ENCODE measurements at regions not wholly inside any gene's neighbourhood (a gene's known extent, or its start where the extent isn't known, plus 50 kb on each side); places are given as distances from the start of the nearest gene placed in this dataset.

GRCh38 chr12:125989696-125990095 is 924.5 kb downstream of the AACS start:
- H3K4me3 ChIP-seq (replicated peaks; ENCODE audit: low read depth, low read length) = no peak overlapping the region
- TF ChIP-seq CTCF (IDR thresholded peaks at IDR 0.05; ENCODE audit: low read depth, low read length, missing control alignments) = no peak
- DNase-seq (ENCODE audit: extremely low read depth, low read depth) = no peak

GRCh38 chr12:125996443-125996842 is 931.2 kb downstream of the AACS start:
- DNase-seq (ENCODE audit: extremely low read depth, low read depth) = no peak
- no peak overlapping the region for H3K4me3 ChIP-seq (replicated peaks; ENCODE audit: low read depth, low read length)
- no peak for TF ChIP-seq CTCF (IDR thresholded peaks at IDR 0.05; ENCODE audit: low read depth, low read length, missing control alignments)

- no peak for DNase-seq (ENCODE audit: extremely low read depth, low read depth)
- no peak for TF ChIP-seq CTCF (IDR thresholded peaks at IDR 0.05; ENCODE audit: low read depth, low read length, missing control alignments)
- no peak overlapping the region for H3K4me3 ChIP-seq (replicated peaks; ENCODE audit: low read depth, low read length)
These were observed 934.4 kb downstream of the AACS start for GRCh38 chr12:125999628-126000027.

- H3K4me3 ChIP-seq (replicated peaks; ENCODE audit: low read depth, low read length) = no peak overlapping the region
- DNase-seq (ENCODE audit: extremely low read depth, low read depth) = no peak
- TF ChIP-seq CTCF (IDR thresholded peaks at IDR 0.05; ENCODE audit: low read depth, low read length, missing control alignments) = no peak
These were observed 954.1 kb downstream of the AACS start for GRCh38 chr12:126019385-126019784.

- TF ChIP-seq CTCF (IDR thresholded peaks at IDR 0.05; ENCODE audit: low read depth, low read length, missing control alignments) = no peak
- H3K4me3 ChIP-seq (replicated peaks; ENCODE audit: low read depth, low read length) = no peak overlapping the region
- DNase-seq (ENCODE audit: extremely low read depth, low read depth) = no peak
These were observed 956.4 kb downstream of the AACS start for GRCh38 chr12:126021675-126022074.

- DNase-seq (ENCODE audit: extremely low read depth, low read depth) = no peak
- no peak for TF ChIP-seq CTCF (IDR thresholded peaks at IDR 0.05; ENCODE audit: low read depth, low read length, missing control alignments)
- no peak overlapping the region for H3K4me3 ChIP-seq (replicated peaks; ENCODE audit: low read depth, low read length)
These were observed 962.6 kb downstream of the AACS start for GRCh38 chr12:126027825-126028224.

GRCh38 chr12:126030573-126030972 is 965.3 kb downstream of the AACS start:
- TF ChIP-seq CTCF (IDR thresholded peaks at IDR 0.05; ENCODE audit: low read depth, low read length, missing control alignments) = no peak
- DNase-seq (ENCODE audit: extremely low read depth, low read depth) = no peak
- H3K4me3 ChIP-seq (replicated peaks; ENCODE audit: low read depth, low read length) = no peak overlapping the region
